ENCODE measurements at regions not wholly inside any gene's neighbourhood (a gene's known extent, or its start where the extent isn't known, plus 50 kb on each side); places are given as distances from the start of the nearest gene placed in this dataset.

DNA sequence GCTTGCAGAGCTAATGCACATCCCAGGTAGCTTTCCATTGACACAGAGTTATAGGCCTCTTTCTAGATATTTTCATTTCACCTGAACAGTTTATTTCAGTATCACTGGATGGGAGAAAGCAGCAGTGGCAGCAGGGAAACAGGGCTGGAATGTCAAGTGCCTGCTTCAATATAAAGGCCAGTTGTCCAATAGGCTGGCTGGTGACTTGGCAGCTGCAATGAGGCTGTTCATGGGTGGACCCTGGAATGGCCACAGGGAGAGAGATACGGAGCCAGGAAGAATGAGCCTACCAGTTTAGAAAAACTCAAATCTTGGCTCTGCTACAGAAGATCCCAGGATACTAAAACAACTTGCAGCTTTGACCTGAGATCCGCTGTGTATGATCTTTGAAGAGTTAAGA is 185.0 kb downstream of the BCL11A start:
- no peaks in the 10 kb centered on the region for H3K9me3 ChIP-seq
- H3K4me1 ChIP-seq = no peaks in the 10 kb centered on the region
- no peaks in the 10 kb centered on the region for H3K27me3 ChIP-seq
- no peak overlapping the region for H3K4me3 ChIP-seq
- intact Hi-C loops (cut with DNase I; ENCODE audit: low total_unique reads) = no loop called here
- H3K27ac ChIP-seq = no peak overlapping the region
- TF ChIP-seq, protein P1, sequence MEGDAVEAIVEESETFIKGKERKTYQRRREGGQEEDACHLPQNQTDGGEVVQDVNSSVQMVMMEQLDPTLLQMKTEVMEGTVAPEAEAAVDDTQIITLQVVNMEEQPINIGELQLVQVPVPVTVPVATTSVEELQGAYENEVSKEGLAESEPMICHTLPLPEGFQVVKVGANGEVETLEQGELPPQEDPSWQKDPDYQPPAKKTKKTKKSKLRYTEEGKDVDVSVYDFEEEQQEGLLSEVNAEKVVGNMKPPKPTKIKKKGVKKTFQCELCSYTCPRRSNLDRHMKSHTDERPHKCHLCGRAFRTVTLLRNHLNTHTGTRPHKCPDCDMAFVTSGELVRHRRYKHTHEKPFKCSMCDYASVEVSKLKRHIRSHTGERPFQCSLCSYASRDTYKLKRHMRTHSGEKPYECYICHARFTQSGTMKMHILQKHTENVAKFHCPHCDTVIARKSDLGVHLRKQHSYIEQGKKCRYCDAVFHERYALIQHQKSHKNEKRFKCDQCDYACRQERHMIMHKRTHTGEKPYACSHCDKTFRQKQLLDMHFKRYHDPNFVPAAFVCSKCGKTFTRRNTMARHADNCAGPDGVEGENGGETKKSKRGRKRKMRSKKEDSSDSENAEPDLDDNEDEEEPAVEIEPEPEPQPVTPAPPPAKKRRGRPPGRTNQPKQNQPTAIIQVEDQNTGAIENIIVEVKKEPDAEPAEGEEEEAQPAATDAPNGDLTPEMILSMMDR (IDR thresholded peaks at IDR 0.05) = no peak
- no peak for TF ChIP-seq POLR2A (IDR thresholded peaks at IDR 0.05)
- DNase-seq = no peak
- H3K36me3 ChIP-seq = no peaks in the 10 kb centered on the region

DNA sequence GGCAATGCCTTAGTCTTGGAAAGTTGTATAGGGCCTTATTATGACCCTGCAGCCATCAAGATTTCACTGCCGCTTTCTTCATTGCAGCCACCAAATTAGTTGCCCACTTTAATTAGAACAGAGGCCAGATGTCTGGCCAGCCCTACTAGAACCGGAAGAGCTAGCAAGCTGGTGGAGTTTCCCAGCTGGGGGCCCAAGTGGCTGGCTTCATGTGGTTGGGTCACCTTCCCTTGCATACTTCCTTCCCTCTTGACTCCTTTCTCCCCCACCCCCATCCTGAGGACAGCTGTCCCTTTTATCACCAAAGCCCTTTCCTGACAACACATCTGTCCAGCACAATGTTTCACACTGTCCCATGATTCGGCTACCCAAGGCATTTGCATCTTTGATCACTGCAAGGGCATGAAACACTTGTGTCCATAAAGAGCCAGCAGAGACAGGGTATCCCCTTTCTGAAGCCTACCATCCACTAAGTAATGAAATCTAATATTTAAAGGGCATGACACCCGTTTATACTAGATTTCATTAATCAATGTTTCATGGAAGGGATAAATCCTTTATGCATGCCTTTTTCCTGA is 187.2 kb downstream of the BCL11A start:
- H3K36me3 ChIP-seq = no peaks in the 10 kb centered on the region
- no peak overlapping the region for H3K4me3 ChIP-seq
- no peaks in the 10 kb centered on the region for H3K9me3 ChIP-seq
- no peaks in the 10 kb centered on the region for H3K27me3 ChIP-seq
- DNase-seq = no peak
- H3K4me1 ChIP-seq = no peaks in the 10 kb centered on the region
- intact Hi-C loops (cut with DNase I; ENCODE audit: low total_unique reads) = no loop called here
- TF ChIP-seq, protein P1 (IDR thresholded peaks at IDR 0.05) = no peak
- no peak for TF ChIP-seq POLR2A (IDR thresholded peaks at IDR 0.05)
- H3K27ac ChIP-seq = no peak overlapping the region

DNA sequence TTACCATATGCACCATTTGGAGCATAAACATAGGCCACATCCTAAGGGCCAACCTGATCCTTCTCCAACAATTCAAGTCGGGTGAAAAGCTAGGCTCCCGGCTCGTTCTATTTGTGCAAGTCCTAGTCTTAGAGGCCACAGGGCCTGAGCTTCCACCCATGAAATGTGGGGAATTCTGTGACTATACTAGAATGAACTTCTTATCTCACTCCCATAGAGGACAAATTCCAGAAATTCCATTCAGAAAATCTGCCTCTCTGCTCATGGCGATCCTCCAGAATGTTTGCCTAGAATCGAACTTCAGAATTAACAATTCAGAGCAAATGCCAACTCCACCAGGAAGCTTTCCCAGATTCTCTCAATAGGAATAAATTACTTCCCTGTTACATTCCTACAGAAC is 187.9 kb downstream of the BCL11A start:
- Histone ChIP-seq H3K4me3 (no peak overlapping the region), H3K27ac (no peak overlapping the region), H3K9me3 (no peaks in the 10 kb centered on the region), H3K36me3 (no peaks in the 10 kb centered on the region), H3K27me3 (no peaks in the 10 kb centered on the region), H3K4me1 (no peaks in the 10 kb centered on the region)
- no peak for TF ChIP-seq POLR2A (IDR thresholded peaks at IDR 0.05)
- TF ChIP-seq, protein P1 (IDR thresholded peaks at IDR 0.05) = no peak
- intact Hi-C loops (cut with DNase I; ENCODE audit: low total_unique reads) = no loop called here
- no peak for DNase-seq

DNA sequence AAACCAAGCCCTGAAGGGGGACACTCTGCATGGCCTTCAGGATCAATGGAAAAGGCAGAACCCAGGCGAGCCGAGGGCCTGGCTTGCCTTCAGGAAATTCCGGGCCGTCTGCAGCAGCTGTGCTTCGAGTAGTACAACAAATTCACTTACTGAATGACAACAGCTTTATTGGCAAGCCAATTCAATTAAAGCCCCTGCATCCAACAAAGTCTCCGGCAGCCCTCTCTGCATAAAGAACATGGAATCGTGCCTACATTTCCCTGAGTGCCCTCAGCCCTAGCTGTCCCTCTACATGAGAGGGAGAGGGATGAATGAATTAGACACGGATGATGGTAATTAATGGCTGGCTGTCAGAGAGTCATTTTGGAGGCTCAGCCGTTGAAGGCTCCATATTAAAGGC is 189.0 kb downstream of the BCL11A start:
- intact Hi-C loops (cut with DNase I; ENCODE audit: low total_unique reads) = no loop called here
- Histone ChIP-seq H3K4me3 (no peak overlapping the region), H3K4me1 (no peaks in the 10 kb centered on the region), H3K36me3 (no peaks in the 10 kb centered on the region), H3K27ac (no peak overlapping the region), H3K9me3 (no peaks in the 10 kb centered on the region), H3K27me3 (no peaks in the 10 kb centered on the region)
- TF ChIP-seq, protein P1 (IDR thresholded peaks at IDR 0.05) = no peak
- TF ChIP-seq POLR2A (IDR thresholded peaks at IDR 0.05) = no peak
- no peak for DNase-seq

DNA sequence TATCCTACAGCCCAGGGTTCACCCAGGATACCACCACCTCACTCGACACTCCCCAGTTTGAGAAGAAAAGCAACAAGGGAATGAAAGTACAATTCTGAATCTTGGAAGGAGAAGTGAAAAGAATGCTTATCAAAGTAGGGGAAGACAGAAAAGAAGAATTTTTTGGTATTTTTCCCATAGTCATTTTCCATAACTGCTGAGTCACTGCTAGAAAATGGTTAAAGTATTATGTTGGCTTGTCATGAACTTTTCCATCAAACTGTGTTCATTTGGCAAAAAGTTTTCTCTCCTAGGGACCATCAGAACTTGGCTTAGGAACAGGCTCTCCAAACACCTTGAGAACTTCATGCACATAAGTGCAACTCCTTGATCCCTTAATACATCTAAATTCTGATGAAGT is 192.0 kb downstream of the BCL11A start:
- Histone ChIP-seq H3K27me3 (no peaks in the 10 kb centered on the region), H3K27ac (no peak overlapping the region), H3K36me3 (no peaks in the 10 kb centered on the region), H3K4me1 (no peaks in the 10 kb centered on the region), H3K4me3 (no peak overlapping the region), H3K9me3 (no peaks in the 10 kb centered on the region)
- TF ChIP-seq POLR2A (IDR thresholded peaks at IDR 0.05) = no peak
- TF ChIP-seq, protein P1 (IDR thresholded peaks at IDR 0.05) = no peak
- intact Hi-C loops (cut with DNase I; ENCODE audit: low total_unique reads) = no loop called here
- DNase-seq = no peak
